ENCODE measurements at regions not wholly inside any gene's neighbourhood (a gene's known extent, or its start where the extent isn't known, plus 50 kb on each side); places are given as distances from the start of the nearest gene placed in this dataset.
A peak's percentile ranks its signal among the peaks of the same experiment; 100 is the strongest.

DNA sequence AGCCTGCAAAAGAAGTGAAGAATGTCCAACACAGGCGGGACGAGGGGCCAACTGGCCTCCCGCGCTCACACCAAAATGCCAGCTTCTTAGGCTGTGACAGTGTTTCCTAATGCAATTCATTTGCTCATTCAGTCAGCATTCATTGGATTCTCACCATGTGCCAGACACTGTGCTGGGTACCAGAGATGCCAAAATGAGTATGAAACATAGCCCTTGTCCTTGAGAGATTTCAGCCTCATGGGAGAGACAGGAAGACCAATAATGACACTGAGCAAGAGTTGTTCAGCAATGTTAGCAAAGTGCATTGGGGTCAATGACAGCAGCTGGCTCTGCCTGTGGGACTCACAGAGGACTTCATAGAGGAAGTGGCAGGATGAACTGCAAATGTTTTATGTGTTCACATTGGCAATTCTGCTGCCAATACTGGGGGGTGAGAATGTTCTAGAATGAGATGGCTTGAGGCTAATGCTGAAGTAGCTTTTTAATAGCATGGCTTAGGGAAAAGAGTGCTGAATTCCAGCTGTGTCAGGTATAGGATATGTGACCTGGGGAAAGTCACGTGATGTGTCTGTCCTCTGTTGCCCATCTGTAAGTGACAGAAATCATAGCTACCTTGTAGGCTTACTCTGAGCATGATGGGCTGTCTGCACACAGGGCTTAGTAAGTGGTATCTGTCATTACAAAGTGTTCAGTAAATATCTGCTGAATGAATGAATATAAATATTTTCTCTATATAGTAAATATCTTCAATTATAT, 58.3 kb upstream of the KIF26B start (continued):
- TF ChIP-seq ZSCAN32 (CRISPR knock-in tag; IDR thresholded peaks at IDR 0.05), result no peak
- no peak for TF ChIP-seq NR1H2 (CRISPR knock-in tag; IDR thresholded peaks at IDR 0.05)
- TF ChIP-seq CBFA2T2 (conservative IDR thresholded peaks at IDR 0.05), result 0 out of 2 replicates have a peak, but pooled peaks have one; percentile 17

DNA sequence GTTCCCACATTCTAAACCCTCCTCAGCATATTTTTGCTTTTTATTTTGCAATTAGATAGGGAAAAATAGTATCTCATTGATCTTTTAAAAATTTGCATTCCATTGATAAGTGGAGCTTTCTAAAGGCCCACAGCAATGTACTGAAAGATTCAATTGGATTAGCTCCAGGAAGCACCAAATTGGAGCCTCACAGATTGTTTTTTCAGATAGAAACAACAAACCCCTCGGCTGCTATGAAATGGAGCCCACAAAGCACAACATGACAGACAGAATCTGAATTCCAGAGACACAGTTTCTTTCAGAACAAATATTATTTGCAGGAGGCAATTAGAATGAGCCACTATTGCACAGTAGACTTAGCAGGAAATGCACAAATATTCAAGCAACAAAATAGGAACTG, 58.9 kb upstream of the KIF26B start:
- in situ Hi-C loops (cut with MboI), result no loop called here
- ATAC-seq (no peak), DNase-seq (ENCODE audit: extremely low read depth in 1 of 4, low spot score in 3 of 4) (no peak), FAIRE-seq (no peak)
- BruUV-seq (replicated peaks), result no TSS peak
- TF ChIP-seq ZC3H8 (IDR thresholded peaks at IDR 0.05) (no peak), DPF2 (IDR thresholded peaks at IDR 0.05) (no peak), RAD21 (CRISPR knock-in tag; conservative IDR thresholded peaks at IDR 0.05 in 1 of 2, IDR thresholded peaks at IDR 0.05 in 1 of 2) (no peak), BCL6 (CRISPR knock-in tag; IDR thresholded peaks at IDR 0.05) (no peak), SRF (CRISPR knock-in tag; IDR thresholded peaks at IDR 0.05) (no peak), CREBBP (IDR thresholded peaks at IDR 0.05; ENCODE audit: low read depth, low read length) (no peak), SMAD2 (IDR thresholded peaks at IDR 0.05; ENCODE audit: low read depth, low read length) (no peak), SMARCA4 (IDR thresholded peaks at IDR 0.05) (no peak)
- TF ChIP-seq, protein P1, sequence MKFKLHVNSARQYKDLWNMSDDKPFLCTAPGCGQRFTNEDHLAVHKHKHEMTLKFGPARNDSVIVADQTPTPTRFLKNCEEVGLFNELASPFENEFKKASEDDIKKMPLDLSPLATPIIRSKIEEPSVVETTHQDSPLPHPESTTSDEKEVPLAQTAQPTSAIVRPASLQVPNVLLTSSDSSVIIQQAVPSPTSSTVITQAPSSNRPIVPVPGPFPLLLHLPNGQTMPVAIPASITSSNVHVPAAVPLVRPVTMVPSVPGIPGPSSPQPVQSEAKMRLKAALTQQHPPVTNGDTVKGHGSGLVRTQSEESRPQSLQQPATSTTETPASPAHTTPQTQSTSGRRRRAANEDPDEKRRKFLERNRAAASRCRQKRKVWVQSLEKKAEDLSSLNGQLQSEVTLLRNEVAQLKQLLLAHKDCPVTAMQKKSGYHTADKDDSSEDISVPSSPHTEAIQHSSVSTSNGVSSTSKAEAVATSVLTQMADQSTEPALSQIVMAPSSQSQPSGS (CRISPR knock-in tag; IDR thresholded peaks at IDR 0.05), result no peak
- no peaks in the 10 kb centered on the region for H3K9me1 ChIP-seq (ENCODE audit: control insufficient read depth, insufficient read depth, low read length)
- peaks cover 0 to 8% of the 10 kb centered on the region in 2 experiments; a peak in 1 of 5 replicates for H3K27me3 ChIP-seq (ENCODE audit: control insufficient read depth in 2 of 2, insufficient read depth in 2 of 2, low read length in 2 of 2)
- no peaks in the 10 kb centered on the region for H4K20me1 ChIP-seq (replicated peaks; ENCODE audit: control insufficient read depth, insufficient read depth, low read length)
- no peak overlapping the region for H2AFZ ChIP-seq (ENCODE audit: low read depth, low read length)
- CTCF ChIA-PET (ENCODE audit: low intra/inter-chr PET ratio), result no interaction called here
- POLR2A ChIA-PET, result no interaction called here
- intact Hi-C loops (cut with micrococcal nuclease), result no loop called here
- H3K27ac ChIP-seq (ENCODE audit: extremely low read depth, low read depth, low read length), result no peak overlapping the region
- H3K36me3 ChIP-seq (ENCODE audit: control insufficient read depth, insufficient read depth, low read length), result peaks cover 4% of the 10 kb centered on the region; the same call in 1 of the 3 replicates
- H3K9me3 ChIP-seq (replicated peaks; ENCODE audit: control insufficient read depth, insufficient read depth, low read depth, low read length), result no peaks in the 10 kb centered on the region
- H3K79me2 ChIP-seq (ENCODE audit: control insufficient read depth, insufficient read depth, low read length), result no peaks in the 10 kb centered on the region
- H3K4me3 ChIP-seq, result no peak overlapping the region
- H3K9ac ChIP-seq (ENCODE audit: insufficient read depth in 1 of 2, low read depth in 2 of 2, low read length in 2 of 2), result no peak overlapping the region
- H3K4me1 ChIP-seq (replicated peaks in 1 of 2; ENCODE audit: control insufficient read depth in 2 of 2, insufficient read depth in 2 of 2, low read length in 2 of 2), result peaks cover 7 to 12% of the 10 kb centered on the region in 2 experiments; a peak in 4 of 5 replicates
- no peak overlapping the region for H3K4me2 ChIP-seq (ENCODE audit: insufficient read depth, low read length)
- WGBS (ENCODE audit: insufficient coverage, low coverage, missing lambda C conversion rate), result 0% methylated on average over 1 of the region's 1 CpG

Measured in K562 (cell line).